ENCODE measurements at regions not wholly inside any gene's neighbourhood (a gene's known extent, or its start where the extent isn't known, plus 50 kb on each side); places are given as distances from the start of the nearest gene placed in this dataset.

GRCh38 chr1:30149226-30149625, 574.2 kb downstream of the MATN1 start:
- no peak overlapping the region for H3K27ac ChIP-seq (ENCODE audit: low read depth, low read length)
- no peak overlapping the region for H3K4me2 ChIP-seq (ENCODE audit: low read length)
- intact Hi-C loops (cut with micrococcal nuclease) = no loop called here
- no peaks in the 10 kb centered on the region for H3K9me3 ChIP-seq (ENCODE audit: control insufficient read depth in 1 of 2, insufficient read depth in 1 of 2, low read depth in 1 of 2, low read length in 2 of 2)
- ChIA-PET RAD21 (ENCODE audit: low non-redundant PET in 1 of 2, low total read pairs in 2 of 2, uncharacterized antibody in 2 of 2, unreplicated experiment in 2 of 2) (no interaction called here), POLR2A (no interaction called here), CTCF (no interaction called here)
- H3K4me1 ChIP-seq (ENCODE audit: control insufficient read depth in 1 of 2, insufficient read depth in 2 of 2, low read length in 2 of 2) = no peaks in the 10 kb centered on the region
- ATAC-seq = no peak
- peaks cover 27% of the 10 kb centered on the region for H3K27me3 ChIP-seq (ENCODE audit: insufficient read depth, low read length)
- TF ChIP-seq SRF (IDR thresholded peaks at IDR 0.05; ENCODE audit: low read depth) = no peak
- no peak for TF ChIP-seq YY1 (IDR thresholded peaks at IDR 0.05; ENCODE audit: extremely low read depth, insufficient replicate concordance, low read depth, low read length)
- no peak for TF ChIP-seq ZFX (IDR thresholded peaks at IDR 0.05)
- no peak for TF ChIP-seq JUND (IDR thresholded peaks at IDR 0.05)
- no peak for TF ChIP-seq FOSL1 (IDR thresholded peaks at IDR 0.05; ENCODE audit: low read depth)
- no peak for TF ChIP-seq REST (IDR thresholded peaks at IDR 0.05; ENCODE audit: low read depth)
- TF ChIP-seq POLR2A (IDR thresholded peaks at IDR 0.05; ENCODE audit: borderline replicate concordance, extremely low read depth, insufficient read depth, insufficient read length) = no peak
- no peak for TF ChIP-seq ELF1 (IDR thresholded peaks at IDR 0.05; ENCODE audit: borderline replicate concordance, low read depth)
- no peak for TF ChIP-seq ZNF274 (IDR thresholded peaks at IDR 0.05; ENCODE audit: low read depth, low read length)
- no peak for TF ChIP-seq EZH2 (IDR thresholded peaks at IDR 0.05)
- no peak for TF ChIP-seq RAD21 (IDR thresholded peaks at IDR 0.05; ENCODE audit: low read depth)
- no peak for TF ChIP-seq EZH2phosphoT487 (IDR thresholded peaks at IDR 0.05; ENCODE audit: borderline replicate concordance)
- no peak for TF ChIP-seq SIN3A (IDR thresholded peaks at IDR 0.05; ENCODE audit: low read depth)
- no peak for TF ChIP-seq CBX3 (IDR thresholded peaks at IDR 0.05; ENCODE audit: low read depth)
- TF ChIP-seq CEBPB (IDR thresholded peaks at IDR 0.05; ENCODE audit: low read depth) = no peak
- no peak for TF ChIP-seq SP1 (IDR thresholded peaks at IDR 0.05; ENCODE audit: low read depth)
- no peak for TF ChIP-seq ATF3 (IDR thresholded peaks at IDR 0.05)
- no peak for TF ChIP-seq CTCF (IDR thresholded peaks at IDR 0.05 in 2 of 3, conservative IDR thresholded peaks at IDR 0.05 in 1 of 3; ENCODE audit: borderline replicate concordance in 1 of 3, insufficient read depth in 1 of 3, low read depth in 2 of 3, low read length in 2 of 3)
- no peaks in the 10 kb centered on the region for H3K36me3 ChIP-seq (ENCODE audit: control insufficient read depth in 1 of 2, insufficient read depth in 2 of 2, low read length in 2 of 2)
- H3K79me2 ChIP-seq (ENCODE audit: insufficient read depth, low read length) = no peaks in the 10 kb centered on the region
- no TSS peak for BruUV-seq (replicated peaks)
- no peak overlapping the region for H3K4me3 ChIP-seq (replicated peaks in 1 of 2; ENCODE audit: low read depth in 1 of 2, low read length in 2 of 2)
- H3K9ac ChIP-seq (ENCODE audit: low read length) = no peak overlapping the region
- no peak overlapping the region for H2AFZ ChIP-seq (ENCODE audit: low read depth, low read length, poor library complexity, severe bottlenecking)
- no peaks in the 10 kb centered on the region for H3K9me2 ChIP-seq (ENCODE audit: insufficient read depth)
- no peak for DNase-seq (ENCODE audit: low read depth, low spot score)
- H4K20me1 ChIP-seq (ENCODE audit: insufficient read depth) = no peaks in the 10 kb centered on the region

Data from HCT116 (cell line).